ENCODE measurements at regions not wholly inside any gene's neighbourhood (a gene's known extent, or its start where the extent isn't known, plus 50 kb on each side); places are given as distances from the start of the nearest gene placed in this dataset.

DNA sequence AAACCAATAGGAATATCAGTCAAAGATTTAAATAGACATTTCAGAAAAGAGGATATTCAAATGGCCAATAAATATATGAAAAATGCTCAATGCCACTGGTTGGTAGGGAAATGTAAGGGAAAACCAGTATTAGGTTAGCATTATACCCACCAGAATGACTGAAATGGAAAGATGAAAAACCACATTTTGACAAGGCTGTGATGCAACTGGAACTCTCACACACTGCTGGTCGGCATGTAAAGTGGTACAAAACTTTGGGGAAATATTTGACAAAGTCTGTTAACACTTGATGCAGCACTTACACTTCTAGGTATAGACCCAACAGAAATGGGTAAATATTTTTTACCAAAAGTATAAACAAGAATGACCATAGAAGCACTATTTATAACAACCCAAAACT lies 163.2 kb upstream of the C14orf180 start:
- TF ChIP-seq, protein P1, sequence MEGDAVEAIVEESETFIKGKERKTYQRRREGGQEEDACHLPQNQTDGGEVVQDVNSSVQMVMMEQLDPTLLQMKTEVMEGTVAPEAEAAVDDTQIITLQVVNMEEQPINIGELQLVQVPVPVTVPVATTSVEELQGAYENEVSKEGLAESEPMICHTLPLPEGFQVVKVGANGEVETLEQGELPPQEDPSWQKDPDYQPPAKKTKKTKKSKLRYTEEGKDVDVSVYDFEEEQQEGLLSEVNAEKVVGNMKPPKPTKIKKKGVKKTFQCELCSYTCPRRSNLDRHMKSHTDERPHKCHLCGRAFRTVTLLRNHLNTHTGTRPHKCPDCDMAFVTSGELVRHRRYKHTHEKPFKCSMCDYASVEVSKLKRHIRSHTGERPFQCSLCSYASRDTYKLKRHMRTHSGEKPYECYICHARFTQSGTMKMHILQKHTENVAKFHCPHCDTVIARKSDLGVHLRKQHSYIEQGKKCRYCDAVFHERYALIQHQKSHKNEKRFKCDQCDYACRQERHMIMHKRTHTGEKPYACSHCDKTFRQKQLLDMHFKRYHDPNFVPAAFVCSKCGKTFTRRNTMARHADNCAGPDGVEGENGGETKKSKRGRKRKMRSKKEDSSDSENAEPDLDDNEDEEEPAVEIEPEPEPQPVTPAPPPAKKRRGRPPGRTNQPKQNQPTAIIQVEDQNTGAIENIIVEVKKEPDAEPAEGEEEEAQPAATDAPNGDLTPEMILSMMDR (IDR thresholded peaks at IDR 0.05), result no peak
- TF ChIP-seq POLR2AphosphoS5 (IDR thresholded peaks at IDR 0.05), result no peak
